Smooth muscle cell (in vitro differentiated cells): ENCODE measurements at regions not wholly inside any gene's neighbourhood (a gene's known extent, or its start where the extent isn't known, plus 50 kb on each side); places are given as distances from the start of the nearest gene placed in this dataset.

Source experiments
- DNase-seq: peaks from one replicate; lab custom pipeline; 2025; ENCODE audit not compliant: unreplicated experiment; lab: John Stamatoyannopoulos, UW
- H2AFZ ChIP-seq: fragments of 200-600 bp; sonication (generic); 2 replicates; pipeline ENCODE4 v1.6.0; 2016; ENCODE audit warnings: antibody characterized with exemption, low read depth, mild to moderate bottlenecking
- H3F3A ChIP-seq: fragments of 200-600 bp; sonication (generic); 2 replicates; pipeline ENCODE4 v1.6.0; 2017; ENCODE audit warnings: antibody characterized with exemption, low read depth
- H3K27ac ChIP-seq: fragments of 200-600 bp; sonication (generic); 2 replicates; pipeline ENCODE4 v1.5.1; 2016; ENCODE audit warnings: low read depth, mild to moderate bottlenecking
- H3K27me3 ChIP-seq: fragments of 200-600 bp; sonication (generic); 2 replicates; pipeline ENCODE4 v1.6.1; 2016; ENCODE audit warnings: low read depth, mild to moderate bottlenecking
- H3K36me3 ChIP-seq: fragments of 200-600 bp; sonication (generic); 2 replicates; pipeline ENCODE4 v1.5.1; 2016; ENCODE audit warnings: low read depth
- H3K4me1 ChIP-seq: fragments of 200-600 bp; sonication (generic); 2 replicates; pipeline ENCODE4 v1.5.1; 2016; ENCODE audit warnings: low read depth
- H3K4me2 ChIP-seq: fragments of 200-600 bp; sonication (generic); 2 replicates; pipeline ENCODE4 v1.6.0; 2016; ENCODE audit warnings: mild to moderate bottlenecking
- H3K4me3 ChIP-seq: fragments of 200-600 bp; sonication (generic); 2 replicates; pipeline ENCODE4 v1.5.1; 2016; ENCODE audit warnings: mild to moderate bottlenecking
- H3K79me2 ChIP-seq: fragments of 200-600 bp; sonication (generic); 2 replicates; pipeline ENCODE4 v1.6.0; 2016; ENCODE audit warnings: low read depth, mild to moderate bottlenecking
- H3K9ac ChIP-seq: fragments of 200-600 bp; sonication (generic); 2 replicates; pipeline ENCODE4 v1.6.0; 2016; ENCODE audit warnings: low read depth
- H3K9me3 ChIP-seq: fragments of 200-600 bp; sonication (generic); replicated peaks from 2 replicates; pipeline ENCODE4 v1.5.1; 2016; ENCODE audit warnings: low read depth
- H4K20me1 ChIP-seq: fragments of 200-600 bp; sonication (generic); 2 replicates; pipeline ENCODE4 v1.6.0; 2016; ENCODE audit warnings: low read depth
- WGBS: methylation state at CpG from one replicate; pipeline ENCODE4 v1.1.7; 2016; ENCODE audit warnings: low lambda C conversion rate; 5-methylcytosine and 5-hydroxymethylcytosine counted together
- TF ChIP-seq, protein P1 (sequence below): fragments of 200-600 bp; sonication (generic); IDR thresholded peaks from 2 replicates; pipeline ENCODE4 v1.5.1; 2017; ENCODE audit warnings: borderline replicate concordance, mild to moderate bottlenecking, antibody characterized with exemption; ENCODE audit not compliant: insufficient read depth, poor library complexity, severe bottlenecking

DNA sequence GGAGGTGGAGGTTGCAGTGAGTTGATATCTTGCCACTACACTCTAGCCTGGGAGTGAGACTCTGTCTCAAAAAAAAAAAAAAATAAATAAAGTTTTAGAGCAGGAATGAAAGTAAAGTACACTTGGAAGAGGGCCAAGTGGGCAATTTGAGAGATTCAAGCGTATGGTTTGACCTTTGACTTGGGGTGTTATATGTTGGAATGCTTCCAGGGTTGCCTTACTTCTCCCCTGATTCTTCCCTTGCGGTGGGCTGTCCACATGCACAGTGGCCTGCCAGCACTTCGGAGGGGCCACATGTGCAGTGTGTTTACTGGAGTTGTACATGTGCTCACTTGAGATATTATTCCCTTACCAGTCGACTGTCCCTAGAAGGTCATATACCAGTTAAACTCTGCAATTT lies 295.5 kb upstream of the PROX1 start:
- WGBS = 88% methylated on average over 4 of the region's 4 CpGs
- no peaks in the 10 kb centered on the region for H3F3A ChIP-seq
- H3K9ac ChIP-seq = no peak overlapping the region
- H3K27ac ChIP-seq = no peak overlapping the region
- no peak overlapping the region for H3K4me2 ChIP-seq
- no peaks in the 10 kb centered on the region for H4K20me1 ChIP-seq
- H2AFZ ChIP-seq = no peak overlapping the region
- H3K4me1 ChIP-seq = no peaks in the 10 kb centered on the region
- no peak for DNase-seq
- H3K9me3 ChIP-seq = no peaks in the 10 kb centered on the region
- TF ChIP-seq, protein P1, sequence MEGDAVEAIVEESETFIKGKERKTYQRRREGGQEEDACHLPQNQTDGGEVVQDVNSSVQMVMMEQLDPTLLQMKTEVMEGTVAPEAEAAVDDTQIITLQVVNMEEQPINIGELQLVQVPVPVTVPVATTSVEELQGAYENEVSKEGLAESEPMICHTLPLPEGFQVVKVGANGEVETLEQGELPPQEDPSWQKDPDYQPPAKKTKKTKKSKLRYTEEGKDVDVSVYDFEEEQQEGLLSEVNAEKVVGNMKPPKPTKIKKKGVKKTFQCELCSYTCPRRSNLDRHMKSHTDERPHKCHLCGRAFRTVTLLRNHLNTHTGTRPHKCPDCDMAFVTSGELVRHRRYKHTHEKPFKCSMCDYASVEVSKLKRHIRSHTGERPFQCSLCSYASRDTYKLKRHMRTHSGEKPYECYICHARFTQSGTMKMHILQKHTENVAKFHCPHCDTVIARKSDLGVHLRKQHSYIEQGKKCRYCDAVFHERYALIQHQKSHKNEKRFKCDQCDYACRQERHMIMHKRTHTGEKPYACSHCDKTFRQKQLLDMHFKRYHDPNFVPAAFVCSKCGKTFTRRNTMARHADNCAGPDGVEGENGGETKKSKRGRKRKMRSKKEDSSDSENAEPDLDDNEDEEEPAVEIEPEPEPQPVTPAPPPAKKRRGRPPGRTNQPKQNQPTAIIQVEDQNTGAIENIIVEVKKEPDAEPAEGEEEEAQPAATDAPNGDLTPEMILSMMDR = no peak
- no peaks in the 10 kb centered on the region for H3K27me3 ChIP-seq
- no peaks in the 10 kb centered on the region for H3K79me2 ChIP-seq
- H3K36me3 ChIP-seq = no peaks in the 10 kb centered on the region
- H3K4me3 ChIP-seq = no peak overlapping the region

DNA sequence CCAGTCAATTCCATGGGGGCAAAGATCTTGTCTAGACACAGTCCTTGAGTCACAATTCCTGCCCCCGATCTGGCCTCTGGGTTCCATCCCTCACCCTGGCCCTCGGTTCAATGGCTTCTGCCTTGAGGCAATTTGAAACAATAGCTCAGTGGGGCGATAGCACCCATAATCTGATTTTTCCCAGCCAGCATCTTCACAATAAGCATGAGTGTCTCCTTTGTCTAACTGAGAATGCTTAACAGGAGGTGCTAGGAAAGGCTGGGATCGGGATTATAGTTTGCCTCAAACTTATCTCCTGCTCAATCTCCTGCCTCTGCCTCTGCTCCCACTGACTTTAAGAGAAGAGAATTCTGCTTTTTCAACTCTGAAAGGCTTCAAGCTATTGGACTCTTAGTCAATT lies 293.9 kb upstream of the PROX1 start:
- DNase-seq = no peak
- H3F3A ChIP-seq = no peaks in the 10 kb centered on the region
- H3K27ac ChIP-seq = no peak overlapping the region
- H3K4me2 ChIP-seq = no peak overlapping the region
- no peak overlapping the region for H3K4me3 ChIP-seq
- no peaks in the 10 kb centered on the region for H3K36me3 ChIP-seq
- no peak overlapping the region for H2AFZ ChIP-seq
- no peak overlapping the region for H3K9ac ChIP-seq
- WGBS = 61% methylated on average over 4 of the region's 4 CpGs
- H4K20me1 ChIP-seq = no peaks in the 10 kb centered on the region
- no peaks in the 10 kb centered on the region for H3K4me1 ChIP-seq
- H3K9me3 ChIP-seq = no peaks in the 10 kb centered on the region
- no peaks in the 10 kb centered on the region for H3K79me2 ChIP-seq
- H3K27me3 ChIP-seq = no peaks in the 10 kb centered on the region
- TF ChIP-seq, protein P1 = no peak

DNA sequence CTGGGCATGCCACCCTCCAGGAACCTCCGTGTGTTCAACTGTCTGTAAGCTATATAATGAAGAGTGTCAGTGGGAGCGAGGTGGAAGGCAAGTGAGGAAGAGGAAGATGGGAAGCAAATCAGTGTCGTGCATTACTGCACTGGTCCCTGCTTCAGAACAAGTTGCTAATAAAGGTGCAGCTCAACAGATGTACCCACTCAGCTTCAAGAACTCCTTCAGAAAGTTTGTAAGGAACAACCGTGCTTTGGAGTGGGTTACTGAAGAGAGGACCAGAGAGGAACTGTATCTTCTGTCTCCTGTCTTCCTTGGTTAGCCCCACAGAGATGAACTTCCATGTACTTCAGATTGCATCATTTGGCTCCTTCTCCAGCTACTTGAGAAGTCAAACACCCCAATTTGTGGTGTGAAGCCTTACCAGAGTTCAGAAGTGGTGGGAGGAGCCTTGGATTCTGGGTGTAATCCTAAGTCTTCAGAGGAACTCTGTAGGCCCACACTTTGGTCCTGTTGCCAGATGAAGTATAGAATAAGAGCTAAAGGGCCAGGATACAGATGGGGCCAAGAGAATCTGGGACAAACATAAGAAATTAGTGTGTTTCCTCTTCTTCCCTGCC lies 290.5 kb upstream of the PROX1 start:
- Histone ChIP-seq H3K4me2 (no peak overlapping the region), H3K79me2 (no peaks in the 10 kb centered on the region), H3K9me3 (no peaks in the 10 kb centered on the region), H3K9ac (no peak overlapping the region), H2AFZ (no peak overlapping the region), H3K27me3 (no peaks in the 10 kb centered on the region), H3F3A (no peaks in the 10 kb centered on the region), H3K4me1 (no peaks in the 10 kb centered on the region), H3K4me3 (no peak overlapping the region), H3K27ac (no peak overlapping the region), H3K36me3 (no peaks in the 10 kb centered on the region), H4K20me1 (no peaks in the 10 kb centered on the region)
- TF ChIP-seq, protein P1 = no peak
- 94% methylated on average over 4 of the region's 4 CpGs for WGBS
- no peak for DNase-seq

DNA sequence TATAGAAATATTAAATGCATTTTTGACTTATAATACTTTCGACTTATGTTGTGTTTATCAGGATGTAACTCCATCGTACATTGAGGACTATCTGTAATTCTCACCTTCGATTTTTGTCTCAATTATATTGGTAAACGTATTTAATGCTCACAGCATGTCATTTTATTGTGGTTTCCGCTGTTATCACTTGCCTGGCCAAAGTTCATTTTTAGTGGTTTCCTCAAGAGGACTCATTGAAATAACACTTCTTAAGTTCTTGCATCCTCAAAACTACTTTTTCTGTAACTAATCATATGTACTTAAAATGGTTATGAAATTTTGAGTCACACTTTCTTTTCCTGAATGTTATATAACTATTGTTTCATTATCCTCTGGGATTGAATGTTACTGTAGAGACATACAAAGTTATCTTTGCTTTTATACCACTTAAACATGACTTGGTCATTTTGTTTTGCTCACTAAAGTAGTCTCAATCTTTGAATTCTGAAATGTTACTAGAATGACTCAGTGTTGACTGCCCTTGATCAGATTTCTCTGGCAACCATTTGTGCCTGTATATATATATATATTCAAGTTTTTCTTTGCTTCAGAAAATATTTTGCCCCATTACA lies 289.6 kb upstream of the PROX1 start:
- no peak overlapping the region for H3K4me3 ChIP-seq
- H3K27ac ChIP-seq = no peak overlapping the region
- no peak overlapping the region for H3K4me2 ChIP-seq
- no peak overlapping the region for H3K9ac ChIP-seq
- no peaks in the 10 kb centered on the region for H3K9me3 ChIP-seq
- WGBS = 88% methylated on average over 5 of the region's 5 CpGs
- H3K27me3 ChIP-seq = no peaks in the 10 kb centered on the region
- TF ChIP-seq, protein P1 = no peak
- no peaks in the 10 kb centered on the region for H4K20me1 ChIP-seq
- H2AFZ ChIP-seq = no peak overlapping the region
- H3K79me2 ChIP-seq = no peaks in the 10 kb centered on the region
- H3K36me3 ChIP-seq = no peaks in the 10 kb centered on the region
- no peaks in the 10 kb centered on the region for H3K4me1 ChIP-seq
- no peaks in the 10 kb centered on the region for H3F3A ChIP-seq
- no peak for DNase-seq
